ENCODE measurements at regions not wholly inside any gene's neighbourhood (a gene's known extent, or its start where the extent isn't known, plus 50 kb on each side); places are given as distances from the start of the nearest gene placed in this dataset.
"Not testable (repeated sequence)": the region's sequence is repeated elsewhere in the genome, so short reads cannot be mapped to it uniquely, and the experiment has no call there.

- TF ChIP-seq POLR2AphosphoS5 (IDR thresholded peaks at IDR 0.05; ENCODE audit: borderline replicate concordance, low read depth, low read length); EZH2 (IDR thresholded peaks at IDR 0.05): not testable (repeated sequence)
These were observed 322.2 kb upstream of the CHRNA7 start for GRCh38 chr15:31707944-31708702.
